Upper lobe of left lung (tissue), 6 donors: ENCODE measurements at regions not wholly inside any gene's neighbourhood (a gene's known extent, or its start where the extent isn't known, plus 50 kb on each side); places are given as distances from the start of the nearest gene placed in this dataset.
"Not testable (repeated sequence)": the region's sequence is repeated elsewhere in the genome, so short reads cannot be mapped to it uniquely, and the experiment has no call there.

ENCODE experiments used
- ATAC-seq, 2 donors: fragments of 200-7000 bp; cut with Tn5 transposase; one replicate each; pipeline ENCODE4 v1.9.1; 2022; ENCODE audit warnings: mild to moderate bottlenecking in 2 of 2, moderate library complexity in 2 of 2; ENCODE audit not compliant: low FRiP score in 2 of 2
- DNase-seq, 2 donors: peaks; one replicate each; pipeline ENCODE4 v3.0.0-alpha.2; 2019 to 2020
- H3K27ac ChIP-seq, 4 donors: fragments of 200-600 bp; sonication (generic); one replicate each; pipeline ENCODE4 v1.5.1; 2016 to 2019
- H3K27me3 ChIP-seq, 4 donors: fragments of 200-600 bp; sonication (generic); one replicate each; pipeline ENCODE4 v1.5.1; 2017 to 2019
- H3K36me3 ChIP-seq, 4 donors: fragments of 200-600 bp; sonication (generic); one replicate each; pipeline ENCODE4 v1.5.1; 2016 to 2019
- H3K4me1 ChIP-seq, 4 donors: fragments of 200-600 bp; sonication (generic); one replicate each; pipeline ENCODE4 v1.5.1; 2018 to 2019
- H3K4me3 ChIP-seq, 4 donors: fragments of 200-600 bp; sonication (generic); one replicate each; pipeline ENCODE4 v1.5.1; 2017 to 2019; ENCODE audit warnings: mild to moderate bottlenecking in 2 of 4, moderate library complexity in 1 of 4
- H3K9me3 ChIP-seq, 4 donors: fragments of 200-600 bp; sonication (generic); one replicate each; pipeline ENCODE4 v1.5.1; 2018 to 2019
- CTCF ChIP-seq, 6 experiments: fragments of 450-650 bp in 4 of 6; fragments of 200-600 bp in 2 of 6; sonication (generic) in 2 of 6; IDR thresholded peaks; one replicate each; pipeline ENCODE4 v1.5.1; 2016 to 2019; ENCODE audit warnings: antibody characterized with exemption in 6 of 6
- EP300 ChIP-seq, 4 donors: sonication (generic); formaldehyde crosslinking; IDR thresholded peaks; one replicate each; pipeline ENCODE4 v1.5.1; 2017; ENCODE audit warnings: antibody characterized with exemption in 4 of 4, control low read depth in 2 of 4
- POLR2A ChIP-seq, 4 donors: fragments of 450-650 bp; IDR thresholded peaks; one replicate each; pipeline ENCODE4 v1.5.1; 2016 to 2017; ENCODE audit warnings: antibody characterized with exemption in 4 of 4, mild to moderate bottlenecking in 2 of 4
- POLR2AphosphoS5 ChIP-seq, 2 donors: sonication (generic); formaldehyde crosslinking; IDR thresholded peaks; one replicate each; pipeline ENCODE4 v1.5.1; 2017; ENCODE audit warnings: antibody characterized with exemption in 2 of 2
- WGBS, 2 donors: methylation state at CpG; one replicate each; pipeline ENCODE4 v1.1.5; 2017 to 2018; 5-methylcytosine and 5-hydroxymethylcytosine counted together
- donor health status: DM: no; HTN: no; CAD: no; lungs with moderate emphysema.
- donor health status: DM: no; HTN: yes; CAD: no; lungs with severe emphysema.

GRCh38 chr3:94647131-94647530, 584.3 kb downstream of the NSUN3 start:
- Histone ChIP-seq H3K9me3 (no peaks in the 10 kb centered on the region), H3K27me3 (no peaks in the 10 kb centered on the region), H3K27ac (no peak overlapping the region), H3K36me3 (no peaks in the 10 kb centered on the region), H3K4me1 (peaks cover 0 to 2% (median 0%) of the 10 kb centered on the region in 4 donors), H3K4me3 (no peak overlapping the region)
- no peak for ATAC-seq
- DNase-seq = no peak
- 51 to 67% methylated on average over 3 of the region's 3 CpGs for WGBS, 2 donors
- TF ChIP-seq POLR2AphosphoS5 (IDR thresholded peaks at IDR 0.05) (no peak), CTCF (IDR thresholded peaks at IDR 0.05) (no peak), POLR2A (IDR thresholded peaks at IDR 0.05) (no peak), EP300 (IDR thresholded peaks at IDR 0.05) (no peak)

GRCh38 chr3:94648270-94649180, 585.7 kb downstream of the NSUN3 start:
- not testable (repeated sequence) for DNase-seq, H3K27ac ChIP-seq, H3K4me1 ChIP-seq, H3K36me3 ChIP-seq, H3K27me3 ChIP-seq, ATAC-seq, H3K9me3 ChIP-seq
- 62 to 72% methylated on average over 8 of the region's 8 CpGs for WGBS, 2 donors
- H3K4me3 ChIP-seq = peak overlapping the region in 1 of 4 donors; percentile 20

DNA sequence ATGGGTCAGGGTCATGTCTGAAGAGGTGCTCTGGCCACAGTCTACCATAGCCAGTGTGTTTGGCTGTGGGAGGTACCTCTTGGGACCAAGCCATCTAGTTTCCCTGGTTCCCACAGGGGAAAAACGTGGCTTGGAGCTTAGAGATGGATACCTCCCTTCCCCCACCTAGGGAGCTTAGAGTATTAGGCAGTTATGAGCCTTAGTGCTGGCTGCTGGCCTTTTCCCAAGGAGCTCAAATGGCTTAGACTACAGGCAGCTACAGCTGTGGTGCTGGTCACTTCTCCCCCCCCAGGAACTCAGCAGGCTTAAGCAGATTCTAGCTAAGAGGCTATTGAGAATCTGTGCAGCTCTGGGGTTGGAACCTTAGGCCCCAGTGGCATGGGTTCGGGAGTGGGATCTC, 591.2 kb downstream of the NSUN3 start:
- H3K27ac ChIP-seq = no peak overlapping the region
- no peaks in the 10 kb centered on the region for H3K27me3 ChIP-seq
- no peak for DNase-seq
- no peaks in the 10 kb centered on the region for H3K4me1 ChIP-seq
- ATAC-seq = peak in 1 of 2 donors; percentile 30
- H3K36me3 ChIP-seq = no peaks in the 10 kb centered on the region
- H3K9me3 ChIP-seq = peaks cover 0 to 6% (median 0%) of the 10 kb centered on the region in 4 donors
- no peak overlapping the region for H3K4me3 ChIP-seq
- TF ChIP-seq CTCF (IDR thresholded peaks at IDR 0.05) (no peak), EP300 (IDR thresholded peaks at IDR 0.05) (no peak), POLR2A (IDR thresholded peaks at IDR 0.05) (no peak), POLR2AphosphoS5 (IDR thresholded peaks at IDR 0.05) (no peak)
- WGBS, 2 donors = 68 to 70% methylated on average over 2 of the region's 2 CpGs

GRCh38 chr3:94665922-94666321, 603.1 kb downstream of the NSUN3 start:
- Histone ChIP-seq H3K4me1 (no peaks in the 10 kb centered on the region), H3K4me3 (no peak overlapping the region), H3K9me3 (no peaks in the 10 kb centered on the region), H3K27me3 (no peaks in the 10 kb centered on the region), H3K36me3 (no peaks in the 10 kb centered on the region), H3K27ac (no peak overlapping the region)
- DNase-seq = no peak
- ATAC-seq = no peak
- TF ChIP-seq EP300 (IDR thresholded peaks at IDR 0.05) (no peak), POLR2AphosphoS5 (IDR thresholded peaks at IDR 0.05) (no peak), CTCF (IDR thresholded peaks at IDR 0.05) (no peak), POLR2A (IDR thresholded peaks at IDR 0.05) (no peak)

DNA sequence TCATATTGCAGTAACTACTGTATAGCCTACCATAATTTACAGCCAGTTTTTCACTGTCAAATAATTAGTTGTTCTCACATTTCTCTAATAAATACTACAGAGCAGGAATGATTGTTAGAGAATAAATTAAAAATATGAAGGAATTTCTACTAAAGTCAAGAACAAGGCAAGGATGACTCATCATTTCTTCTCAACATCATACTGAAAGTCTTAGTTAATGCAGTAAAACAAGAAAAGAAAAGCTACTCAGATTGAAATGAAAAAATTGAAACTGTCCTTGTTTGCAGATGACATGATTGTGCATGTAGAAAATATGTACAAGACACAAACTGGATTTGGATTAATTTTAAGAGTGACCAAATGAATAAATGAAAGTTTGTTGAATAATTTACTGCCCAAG, 608.2 kb downstream of the NSUN3 start:
- ATAC-seq = no peak
- Histone ChIP-seq H3K4me1 (no peaks in the 10 kb centered on the region), H3K36me3 (no peaks in the 10 kb centered on the region), H3K27ac (no peak overlapping the region), H3K9me3 (peaks cover 0 to 3% (median 0%) of the 10 kb centered on the region in 4 donors), H3K4me3 (no peak overlapping the region), H3K27me3 (no peaks in the 10 kb centered on the region)
- no peak for DNase-seq
- TF ChIP-seq POLR2A (IDR thresholded peaks at IDR 0.05) = no peak
- no peak for TF ChIP-seq POLR2AphosphoS5 (IDR thresholded peaks at IDR 0.05)
- TF ChIP-seq EP300 (IDR thresholded peaks at IDR 0.05) = no peak
- TF ChIP-seq CTCF (IDR thresholded peaks at IDR 0.05) = no peak
